HG02588 (cell line): ENCODE measurements at regions not wholly inside any gene's neighbourhood (a gene's known extent, or its start where the extent isn't known, plus 50 kb on each side); places are given as distances from the start of the nearest gene placed in this dataset.

Experiments used
- ATAC-seq: cut with Tn5 transposase; IDR thresholded peaks from one replicate; pipeline ENCODE4 v1.9.1; 2021; ENCODE audit warnings: mild to moderate bottlenecking, moderate library complexity; ENCODE audit not compliant: unreplicated experiment

DNA sequence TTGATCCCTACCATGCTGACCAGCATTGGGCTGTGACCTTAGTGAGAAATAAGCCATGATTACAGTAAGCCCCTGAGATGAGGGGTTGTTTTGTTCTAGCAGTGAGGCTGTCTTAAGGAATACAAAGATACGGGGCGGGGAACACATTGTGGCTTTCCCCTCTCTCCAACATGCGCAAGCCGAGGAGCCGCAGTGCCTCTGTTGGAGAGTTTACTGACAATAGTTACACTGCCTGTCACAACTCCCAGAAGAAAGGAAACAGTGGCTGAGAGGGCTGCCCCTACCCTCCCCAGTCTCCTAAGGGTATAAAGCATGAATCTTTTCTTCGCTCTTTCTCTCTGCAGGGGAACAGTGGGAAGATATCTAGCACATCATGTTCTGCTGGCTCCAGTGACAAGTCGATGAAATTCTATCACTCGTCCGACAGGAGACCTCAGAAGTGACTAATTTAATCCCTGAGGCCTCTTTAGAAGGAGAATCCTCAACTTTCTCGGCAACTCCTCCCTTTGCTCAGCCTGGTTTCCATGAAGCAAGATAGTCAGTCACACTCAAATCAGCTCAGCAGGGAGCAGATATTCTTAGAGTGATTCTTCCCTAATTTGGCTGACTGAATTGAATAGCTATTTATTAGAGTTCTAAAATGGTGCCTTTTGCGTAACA is 409.0 kb upstream of the PROK2 start:
- no peak for ATAC-seq

DNA sequence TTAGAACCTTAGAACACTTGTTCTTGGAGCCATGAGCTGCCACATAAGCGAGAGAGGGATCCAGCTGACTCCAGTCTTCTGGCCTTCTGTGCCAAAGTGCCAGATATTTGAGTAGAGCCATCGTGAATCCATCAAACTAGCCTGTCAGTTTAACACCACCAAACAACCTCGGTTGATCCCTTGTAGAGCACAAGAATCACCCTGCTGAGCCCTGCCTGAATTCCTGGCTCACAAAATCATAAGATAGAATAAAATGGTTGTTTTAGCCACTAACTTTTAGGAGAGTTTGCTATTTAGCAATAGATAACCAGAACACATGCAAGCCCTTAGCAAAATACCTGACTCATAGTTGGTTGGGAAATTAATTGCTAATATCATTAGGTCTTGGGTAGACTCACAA is 407.6 kb upstream of the PROK2 start:
- no peak for ATAC-seq

DNA sequence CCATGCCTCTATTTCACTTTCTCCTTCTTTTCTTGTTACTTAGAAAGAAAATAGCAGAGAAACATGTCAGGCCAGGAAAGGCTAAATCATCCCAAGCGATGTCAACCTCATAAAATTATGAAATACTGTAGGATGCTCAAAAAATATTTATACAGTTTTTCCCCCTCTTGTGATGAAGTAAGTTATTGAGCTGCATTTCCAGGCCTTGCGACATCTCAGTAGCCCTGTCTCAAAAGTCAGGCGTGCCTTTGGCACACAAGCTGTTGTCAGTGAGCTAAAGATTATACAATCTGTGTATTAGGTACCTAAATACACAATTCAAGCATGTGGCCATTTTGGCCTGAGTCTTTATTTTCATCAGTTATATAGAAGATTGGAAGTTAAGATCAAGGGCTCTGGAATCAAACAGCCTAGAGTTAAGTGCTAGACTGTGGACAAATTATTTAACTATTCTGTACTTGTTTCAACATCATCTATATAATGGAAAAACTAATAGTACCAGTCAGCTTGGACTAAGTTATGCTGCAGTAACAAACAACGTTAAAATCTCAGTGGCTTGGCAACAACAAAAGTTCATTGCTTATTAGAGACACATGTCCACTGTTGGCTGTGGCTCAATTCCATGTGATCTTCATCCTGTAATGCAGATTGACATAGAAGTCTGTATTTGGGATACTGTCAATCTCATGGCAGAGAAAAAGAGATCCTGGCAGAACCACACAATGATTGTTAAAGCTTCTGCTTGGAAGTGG is 406.4 kb upstream of the PROK2 start:
- ATAC-seq, result no peak

DNA sequence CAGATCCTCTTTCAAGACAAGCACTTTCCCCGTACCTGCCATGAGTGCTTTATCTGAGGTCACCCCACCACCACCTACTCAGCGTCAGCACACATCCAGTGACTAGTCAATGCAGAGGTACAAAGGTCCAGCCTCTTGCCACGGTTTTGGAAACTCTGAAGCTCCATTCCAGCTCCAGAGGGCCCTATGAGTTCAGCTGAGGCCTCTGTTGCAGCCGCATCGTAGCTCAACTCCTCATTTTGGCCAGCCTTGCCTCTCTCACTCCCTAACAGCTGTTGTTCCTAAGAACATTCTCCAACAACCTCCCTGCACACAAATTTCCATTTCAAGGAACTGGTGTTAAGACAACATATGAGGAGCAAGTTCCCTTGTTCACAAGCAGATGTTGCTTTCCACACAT is 405.1 kb upstream of the PROK2 start:
- no peak for ATAC-seq

DNA sequence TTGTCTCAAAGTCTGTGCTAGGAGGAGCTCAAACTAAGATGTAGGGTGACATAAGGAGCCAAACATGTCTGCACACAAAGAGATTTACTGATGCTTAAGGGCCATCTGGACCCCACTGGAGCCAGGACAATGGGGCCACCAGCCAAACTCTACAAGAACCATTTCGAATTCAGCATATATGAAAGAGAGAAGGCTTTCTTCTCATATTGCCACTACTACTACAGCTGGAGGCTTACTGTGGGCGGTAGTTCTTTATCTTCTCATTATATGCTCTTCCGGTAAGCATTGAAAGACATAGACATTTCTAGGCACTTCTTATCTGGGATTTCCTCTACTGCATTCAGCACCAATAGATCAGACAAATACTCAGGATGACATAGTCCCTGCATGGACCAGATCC is 404.4 kb upstream of the PROK2 start:
- no peak for ATAC-seq

DNA sequence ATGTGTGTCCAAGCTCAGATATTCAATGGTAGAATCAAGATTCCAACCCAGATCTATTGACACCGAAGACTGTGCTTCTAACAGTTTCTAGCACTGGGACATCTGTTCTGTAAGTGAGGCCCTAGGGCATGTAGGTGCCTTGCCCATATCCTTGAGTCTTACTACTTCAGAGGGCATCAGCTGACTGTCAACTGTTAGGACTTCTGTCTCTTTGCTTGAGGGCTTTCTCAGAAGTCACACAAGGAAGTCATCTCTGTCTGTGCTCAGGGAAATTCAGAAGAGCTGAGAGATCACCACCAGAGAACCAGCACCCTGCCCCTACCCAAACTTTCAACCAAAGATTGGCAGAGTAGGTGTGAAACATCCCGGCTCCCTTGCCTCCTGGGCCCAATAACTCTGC is 403.6 kb upstream of the PROK2 start:
- ATAC-seq, result no peak

GRCh38 chr3:72187131-72187530 is 402.2 kb upstream of the PROK2 start:
- ATAC-seq, result no peak

GRCh38 chr3:72186400-72186855 is 401.5 kb upstream of the PROK2 start:
- no peak for ATAC-seq

- no peak for ATAC-seq
Observed at GRCh38 chr3:72185549-72186399, 400.8 kb upstream of the PROK2 start.

GRCh38 chr3:72183489-72183888 is 398.5 kb upstream of the PROK2 start:
- no peak for ATAC-seq

DNA sequence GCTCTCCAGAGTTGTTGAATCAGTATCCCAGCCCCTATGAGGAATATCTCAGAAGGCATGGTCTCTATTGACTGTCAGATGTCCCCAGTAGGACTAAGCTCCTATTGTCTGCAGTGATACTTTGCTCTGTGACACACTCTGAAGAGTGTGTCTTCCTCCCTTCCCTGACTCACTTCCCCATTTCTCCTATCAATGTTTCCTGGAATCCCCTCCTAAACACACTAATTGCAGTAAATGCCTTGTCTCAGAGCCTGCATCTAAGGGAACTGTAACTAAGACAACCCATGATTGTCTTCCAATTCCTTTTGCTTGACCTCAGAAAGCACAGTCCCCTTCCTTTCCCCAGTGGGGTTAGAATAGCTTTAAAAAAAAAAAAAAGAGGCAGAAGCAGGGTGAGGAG is 397.3 kb upstream of the PROK2 start:
- ATAC-seq, result no peak

GRCh38 chr3:72181251-72181650 is 396.3 kb upstream of the PROK2 start:
- ATAC-seq, result no peak

- no peak for ATAC-seq
Observed at GRCh38 chr3:72180405-72180804, 395.5 kb upstream of the PROK2 start.

DNA sequence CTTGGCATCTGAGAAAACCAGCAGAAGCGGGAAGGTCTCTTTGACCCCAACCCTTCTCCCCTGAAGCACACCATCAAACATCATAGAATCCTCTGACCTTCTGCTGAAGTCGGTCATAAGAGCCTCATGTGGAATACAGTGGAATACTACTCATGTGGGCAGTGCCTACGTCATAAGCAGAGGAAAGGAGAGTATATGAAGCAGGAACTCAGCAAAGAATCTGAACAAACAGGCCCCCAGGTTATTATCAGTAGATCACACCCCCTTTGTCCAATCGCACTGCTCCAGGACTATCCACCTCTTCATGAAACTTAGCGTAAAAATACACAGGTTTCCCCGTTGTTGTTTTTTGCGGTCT is 394.1 kb upstream of the PROK2 start:
- ATAC-seq, result no peak

GRCh38 chr3:72178463-72179106 is 393.6 kb upstream of the PROK2 start:
- ATAC-seq, result no peak

DNA sequence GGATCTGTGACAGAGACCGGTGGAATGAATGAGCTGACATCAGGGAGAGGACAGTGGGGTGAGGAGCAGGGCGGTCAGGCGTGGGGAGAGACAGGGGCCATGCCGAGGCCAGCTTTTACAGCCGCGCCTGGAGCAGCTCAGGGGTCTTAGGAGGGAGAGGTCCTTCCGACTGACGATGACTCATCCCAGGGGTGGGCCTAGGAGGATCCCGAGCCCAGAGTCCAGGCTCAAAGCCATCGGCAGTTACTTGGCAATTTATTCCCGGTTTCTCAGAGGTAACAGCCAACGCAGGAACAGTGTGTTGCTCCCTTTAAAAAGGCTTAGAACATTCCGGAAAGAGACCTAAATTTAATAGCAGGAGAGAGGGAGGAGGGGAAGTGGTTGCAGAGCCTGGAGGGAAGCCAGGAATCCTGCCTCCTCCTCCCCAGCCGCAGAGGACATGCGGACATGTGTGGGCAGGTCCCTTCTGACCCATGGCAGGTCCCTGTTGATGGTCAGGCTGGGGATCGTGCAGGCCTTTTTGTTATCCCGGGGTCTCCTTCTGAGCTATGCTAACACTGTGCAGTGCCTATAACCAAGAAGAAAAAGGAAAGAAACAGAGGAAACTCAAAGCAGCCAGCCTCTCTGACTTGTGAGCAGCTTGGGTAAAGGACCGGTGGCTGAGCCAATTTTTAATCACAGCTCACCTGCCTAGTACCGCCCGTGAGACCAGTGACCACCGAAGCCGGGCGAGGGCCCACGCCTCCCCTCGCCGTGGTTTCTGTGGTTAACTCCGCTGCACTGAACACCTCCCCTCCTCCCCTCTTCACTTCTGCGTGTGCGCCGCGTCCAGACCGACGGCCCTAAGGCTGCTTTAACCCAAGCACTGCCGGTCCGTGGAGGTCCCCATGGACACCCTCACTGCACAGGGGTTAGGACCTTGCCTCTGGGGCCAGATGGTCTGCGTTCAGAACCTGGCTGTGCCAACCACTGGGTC is 392.4 kb upstream of the PROK2 start:
- ATAC-seq, result no peak

DNA sequence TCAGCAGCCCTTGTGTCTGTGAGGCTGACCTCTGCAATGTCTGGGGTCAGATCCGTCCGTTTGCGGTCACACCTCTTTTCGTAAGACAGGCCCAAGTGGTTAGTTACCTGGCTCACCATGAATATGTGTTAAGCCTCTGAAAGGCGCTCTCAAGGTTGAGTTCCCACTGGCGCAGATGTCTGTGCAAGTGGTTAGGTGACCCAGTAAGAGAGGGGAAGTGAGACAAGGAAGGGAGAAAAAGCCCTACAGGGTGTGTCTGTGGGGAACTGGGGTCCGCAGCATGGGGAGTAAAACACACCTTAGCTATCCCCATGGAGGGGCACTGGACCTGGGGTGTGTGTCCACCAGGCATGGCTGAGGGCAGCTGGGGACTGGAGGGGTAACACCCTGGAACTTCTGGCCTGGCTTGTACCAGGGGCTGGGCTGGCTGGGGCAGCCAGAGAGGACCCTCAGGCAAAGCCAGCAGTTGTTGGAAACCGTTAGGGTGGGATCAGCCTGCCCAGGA is 391.6 kb upstream of the PROK2 start:
- ATAC-seq, result peak; percentile 93

DNA sequence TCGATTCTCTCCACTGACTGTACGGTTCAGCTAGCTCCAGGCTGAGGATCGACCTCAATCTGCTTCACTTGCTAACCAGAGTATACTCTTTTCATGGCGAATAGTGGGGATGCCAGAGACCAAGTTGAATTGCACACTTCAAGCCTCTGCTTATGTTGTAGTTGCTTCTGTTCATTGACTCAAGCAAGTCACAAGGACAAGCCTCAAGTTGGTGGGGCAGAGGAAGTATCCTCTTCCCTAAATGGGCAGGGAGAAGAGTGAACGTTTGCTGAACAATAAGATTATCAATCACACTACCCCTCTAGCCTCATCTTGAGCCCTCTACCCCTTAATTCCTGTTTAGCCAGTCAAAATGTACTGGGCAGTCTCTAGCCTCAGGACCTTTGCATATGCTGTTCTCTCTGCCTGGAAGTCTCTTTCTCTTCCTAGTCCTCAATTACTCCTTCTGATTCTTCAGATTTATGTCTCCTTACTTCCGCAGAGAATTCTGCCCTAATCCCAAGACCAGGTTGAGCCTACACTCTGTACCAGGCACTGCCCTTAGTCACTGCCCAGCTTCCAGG is 390.4 kb upstream of the PROK2 start:
- no peak for ATAC-seq

GRCh38 chr3:72174890-72175289 is 389.9 kb upstream of the PROK2 start:
- no peak for ATAC-seq

DNA sequence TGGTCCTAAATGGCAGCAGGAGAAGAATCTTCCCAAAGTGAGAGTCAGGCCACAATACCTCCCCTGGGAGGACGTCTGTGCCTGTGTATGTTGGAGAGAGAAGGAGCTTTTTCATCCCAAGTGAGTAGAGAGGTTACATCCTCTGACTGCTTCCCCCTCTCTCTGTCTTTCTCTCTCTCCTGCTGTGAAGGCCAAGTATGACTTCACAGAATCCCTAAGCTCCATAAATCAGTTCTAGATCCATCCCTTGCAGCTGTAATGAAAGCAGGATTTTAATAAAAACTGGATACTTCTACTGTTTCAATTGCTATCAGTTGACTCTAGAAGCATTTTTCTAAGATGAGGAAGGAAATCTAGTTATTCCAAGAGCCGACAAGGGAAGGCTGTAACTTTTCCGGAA is 389.1 kb upstream of the PROK2 start:
- no peak for ATAC-seq
